Lung microvascular endothelial cell (primary cell): ENCODE measurements at regions not wholly inside any gene's neighbourhood (a gene's known extent, or its start where the extent isn't known, plus 50 kb on each side); places are given as distances from the start of the nearest gene placed in this dataset.

ENCODE experiments used
- DNase-seq, 2 donors: peaks; one replicate each; pipeline versions ENCODE4 v3.0.0 to v3.0.0-alpha.2; 2010; ENCODE audit warnings: low read depth in 2 of 2

DNA sequence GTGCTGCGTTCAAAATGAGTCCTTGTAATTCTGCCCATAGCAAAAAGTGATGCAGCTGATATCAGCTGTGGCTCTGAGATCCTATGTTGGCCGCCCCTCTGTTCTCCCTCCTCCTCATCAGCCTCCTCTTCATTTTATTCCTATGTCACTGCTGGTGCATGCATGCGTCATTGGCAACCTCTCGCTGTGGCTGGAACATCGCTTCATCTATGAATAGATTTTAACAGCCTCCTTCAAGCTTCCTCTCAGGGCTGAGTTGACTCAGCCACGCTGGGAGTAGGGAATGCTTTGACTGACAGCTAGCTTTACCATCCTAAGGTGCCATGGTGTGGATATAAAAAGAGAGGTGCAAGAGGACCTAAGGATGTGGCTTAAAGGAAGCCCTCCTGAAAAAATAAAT is 303.5 kb downstream of the PLK2 start:
- peak in 1 of 2 donors; percentile 84 for DNase-seq

DNA sequence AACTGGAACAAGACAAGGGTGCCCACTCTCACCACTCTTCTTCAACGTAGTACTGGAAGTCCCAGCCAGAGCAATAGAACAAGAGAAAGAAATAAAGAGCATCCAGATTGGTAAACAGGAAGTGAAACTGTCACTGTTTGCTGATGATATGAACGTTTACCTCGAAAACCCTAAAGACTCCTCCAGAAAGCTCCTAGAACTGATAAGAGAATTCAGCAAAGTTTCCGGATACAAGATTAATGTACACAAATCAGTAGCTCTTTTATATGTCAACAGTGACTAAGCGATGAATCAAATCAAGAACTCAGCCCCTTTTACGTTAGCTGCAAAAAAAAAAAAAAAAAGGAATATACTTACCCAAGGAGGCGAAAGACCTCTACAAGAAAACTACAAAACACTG is 306.6 kb downstream of the PLK2 start:
- DNase-seq: peak in 1 of 2 donors; percentile 66

DNA sequence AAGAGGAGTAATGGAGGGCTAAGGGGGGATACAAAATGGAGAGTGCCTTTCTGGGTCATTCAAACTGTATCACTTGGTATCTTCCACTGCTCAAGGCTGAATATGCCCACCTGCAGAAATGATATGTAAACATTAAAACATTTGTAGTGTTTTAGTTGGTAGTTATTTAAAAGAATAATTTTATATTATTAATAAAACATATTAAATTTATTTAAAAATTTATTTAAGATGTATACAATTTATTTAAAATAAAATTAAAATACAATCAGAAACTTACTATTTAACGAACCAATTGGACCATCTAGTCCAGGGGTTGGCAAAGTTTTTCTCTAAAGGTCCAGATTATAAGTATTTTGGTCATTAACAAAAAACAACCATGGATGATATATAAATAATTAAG is 308.5 kb downstream of the PLK2 start:
- no peak for DNase-seq

DNA sequence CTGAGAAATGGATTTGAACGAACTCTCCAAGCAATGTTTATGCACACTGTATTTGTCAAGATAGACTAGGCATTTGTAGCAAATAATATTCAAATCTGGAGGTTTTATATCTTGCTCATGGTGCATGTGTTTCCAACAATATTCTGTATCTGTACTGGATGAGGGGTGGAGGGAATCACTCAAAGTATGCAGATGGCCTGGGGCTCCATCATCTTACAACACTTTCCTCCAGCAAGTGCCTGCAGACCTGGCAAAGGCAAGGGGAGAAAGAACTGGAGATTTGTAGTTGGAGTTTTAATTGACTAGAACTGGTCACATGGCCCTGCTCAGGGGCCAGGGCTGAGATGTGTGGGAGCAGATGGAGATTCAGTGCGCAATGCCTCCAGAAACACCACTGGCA is 309.0 kb downstream of the PLK2 start:
- no peak for DNase-seq

DNA sequence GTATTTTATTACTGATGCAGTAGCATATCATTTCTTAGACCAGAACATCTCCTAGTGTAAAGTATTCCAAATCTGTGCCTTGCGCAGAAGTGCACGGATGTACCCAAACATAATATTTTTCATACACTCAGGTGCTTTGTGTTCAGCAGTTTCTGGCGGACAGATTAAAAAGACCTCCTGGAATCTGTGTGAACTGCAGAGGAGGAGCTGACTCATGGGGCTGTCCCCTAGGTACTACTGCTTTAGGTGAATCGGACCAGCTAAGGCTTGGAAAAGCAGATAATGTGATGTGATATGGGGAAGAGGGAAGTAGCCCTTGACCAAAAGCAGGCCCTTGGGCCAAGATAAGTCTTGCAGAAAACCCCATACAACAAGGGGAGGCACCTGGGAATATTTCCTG is 310.1 kb downstream of the PLK2 start:
- no peak for DNase-seq

DNA sequence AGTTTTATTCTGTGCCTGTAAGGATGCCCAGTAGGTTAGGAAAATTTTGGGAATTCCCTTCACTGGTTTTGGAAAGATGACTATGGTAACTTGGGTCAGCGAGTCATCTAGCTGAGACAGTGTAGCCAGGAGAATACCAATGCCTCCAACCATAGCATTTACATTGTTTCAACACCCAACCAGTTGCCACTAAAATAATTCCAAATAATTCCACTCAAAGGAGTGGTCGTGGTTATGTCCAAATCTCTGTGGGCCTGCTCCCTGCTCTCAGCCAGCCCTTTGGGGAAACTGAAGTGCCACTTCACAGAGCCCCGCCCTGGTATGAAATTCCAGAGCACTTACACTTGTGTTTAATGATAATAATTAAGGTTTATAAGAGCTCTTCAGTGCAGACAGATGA is 310.5 kb downstream of the PLK2 start:
- no peak for DNase-seq

DNA sequence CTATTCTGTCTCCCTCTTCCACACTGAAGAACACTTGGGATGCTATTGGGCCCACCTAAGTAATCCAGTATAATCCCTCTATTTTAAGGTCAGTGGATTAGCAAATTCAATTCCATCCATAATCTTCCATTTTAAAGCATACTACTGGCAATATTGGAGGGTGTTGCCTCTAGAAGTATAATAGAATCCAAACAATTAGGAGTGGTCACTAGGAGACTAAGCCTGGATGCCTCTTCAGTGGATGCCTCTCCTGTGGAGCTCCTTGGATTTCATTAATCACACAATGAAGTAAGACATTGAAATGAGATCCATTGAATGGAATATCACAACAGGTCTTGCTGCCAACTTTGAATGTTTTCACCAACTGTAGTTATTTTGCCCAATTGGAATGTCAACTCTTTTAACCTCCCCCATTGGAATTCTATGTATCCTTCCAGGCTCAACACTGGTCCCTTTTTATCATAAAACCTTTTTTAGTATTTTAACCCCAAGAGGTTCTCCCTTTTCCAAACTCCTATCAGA is 311.6 kb downstream of the PLK2 start:
- no peak for DNase-seq

DNA sequence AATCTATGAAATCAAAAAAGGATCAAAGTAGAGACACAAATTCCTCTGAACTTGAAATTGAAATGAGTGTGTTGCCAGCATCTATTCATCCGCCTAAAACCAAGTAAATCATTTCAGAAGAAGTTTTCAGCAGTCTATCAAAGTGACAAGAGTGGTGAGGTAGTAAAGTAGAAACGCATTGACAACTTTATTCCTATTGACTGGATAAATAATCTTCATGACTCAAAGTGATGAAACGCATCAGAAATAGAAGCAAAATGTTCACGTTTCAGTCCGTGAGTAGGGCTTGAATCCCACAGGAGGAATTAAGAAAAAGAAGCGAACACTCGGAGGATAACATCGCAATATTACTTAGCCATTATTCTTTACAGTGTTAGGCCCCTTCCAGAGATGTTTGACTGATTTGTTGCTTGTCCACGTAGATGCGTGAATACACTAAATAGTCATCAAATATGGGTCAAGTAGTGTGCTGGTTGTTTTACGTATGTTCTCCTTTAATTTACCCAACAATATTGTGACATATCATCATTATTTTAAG is 314.4 kb downstream of the PLK2 start:
- DNase-seq: no peak

DNA sequence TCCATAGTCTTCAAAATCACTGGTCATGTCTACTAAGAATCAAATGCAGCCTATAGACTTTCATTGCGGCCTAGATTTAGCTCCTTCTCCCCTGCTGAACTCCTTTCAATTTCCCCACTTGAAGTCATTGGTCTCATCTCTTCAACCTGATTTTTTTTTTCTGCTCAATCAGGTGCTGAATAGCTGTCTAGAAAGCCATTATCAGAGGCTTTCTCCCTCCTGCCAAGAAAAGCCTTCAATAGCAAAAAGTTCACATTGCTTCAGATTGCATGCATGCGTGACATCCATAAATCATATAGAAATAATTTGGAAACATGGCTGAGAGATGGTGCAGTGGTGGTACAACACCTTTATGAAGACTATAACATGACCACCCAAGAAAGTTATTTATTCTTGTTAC is 316.2 kb downstream of the PLK2 start:
- DNase-seq: no peak

DNA sequence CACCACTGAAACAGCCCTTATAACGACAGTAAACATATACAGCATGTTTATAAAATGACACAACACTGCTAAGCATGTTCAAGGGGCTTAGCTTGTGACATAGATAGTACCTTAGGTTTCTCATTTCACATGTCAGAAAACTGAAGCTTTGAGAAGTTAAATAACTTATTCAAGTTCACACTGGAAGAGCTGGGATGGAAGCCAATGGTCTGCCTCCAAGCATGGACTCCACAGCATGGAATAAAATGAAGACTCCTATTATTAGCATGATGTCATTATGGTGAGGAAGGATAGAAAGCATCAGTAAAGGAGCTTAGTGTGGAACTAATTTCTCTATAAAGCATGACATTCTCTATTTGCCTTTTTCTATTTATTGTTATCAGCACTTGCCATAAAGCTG is 316.7 kb downstream of the PLK2 start:
- DNase-seq: no peak

DNA sequence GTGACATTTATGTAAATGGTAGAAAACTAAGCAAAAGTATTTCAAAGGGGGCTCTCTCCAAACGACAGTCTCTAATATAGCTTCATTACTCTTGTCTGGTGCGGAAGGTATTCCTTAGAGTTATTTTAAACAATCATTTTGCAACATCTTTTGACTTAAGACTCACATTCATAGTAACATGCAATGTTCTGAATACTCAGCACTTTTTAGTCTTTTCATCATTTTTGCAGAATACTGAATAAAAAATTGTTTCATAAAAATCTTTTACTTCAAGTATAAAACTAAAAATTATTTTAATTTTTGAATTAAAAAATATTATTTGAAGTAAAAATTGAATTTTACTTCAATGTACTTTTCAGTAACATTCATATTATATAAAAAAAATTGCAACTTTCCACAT is 321.1 kb downstream of the PLK2 start:
- no peak for DNase-seq

DNA sequence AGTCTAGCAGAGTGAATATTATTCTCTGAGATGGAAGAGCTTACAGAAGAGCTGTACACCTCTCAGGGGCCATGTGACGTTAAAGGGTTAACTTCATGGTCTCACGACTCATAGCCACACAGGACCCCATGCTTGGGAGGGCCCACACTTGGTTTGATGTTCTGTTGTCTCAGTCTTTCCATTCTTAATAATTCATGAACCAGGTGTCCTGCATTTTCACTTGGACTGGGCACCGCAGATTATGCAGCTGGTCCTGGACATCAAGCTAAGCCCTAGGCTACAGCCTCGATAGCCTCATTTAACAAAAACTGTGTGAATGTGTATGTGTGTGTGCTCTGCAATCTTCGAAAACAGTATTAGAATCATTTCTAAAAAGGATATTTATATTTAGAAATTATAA is 323.5 kb downstream of the PLK2 start:
- DNase-seq: no peak

DNA sequence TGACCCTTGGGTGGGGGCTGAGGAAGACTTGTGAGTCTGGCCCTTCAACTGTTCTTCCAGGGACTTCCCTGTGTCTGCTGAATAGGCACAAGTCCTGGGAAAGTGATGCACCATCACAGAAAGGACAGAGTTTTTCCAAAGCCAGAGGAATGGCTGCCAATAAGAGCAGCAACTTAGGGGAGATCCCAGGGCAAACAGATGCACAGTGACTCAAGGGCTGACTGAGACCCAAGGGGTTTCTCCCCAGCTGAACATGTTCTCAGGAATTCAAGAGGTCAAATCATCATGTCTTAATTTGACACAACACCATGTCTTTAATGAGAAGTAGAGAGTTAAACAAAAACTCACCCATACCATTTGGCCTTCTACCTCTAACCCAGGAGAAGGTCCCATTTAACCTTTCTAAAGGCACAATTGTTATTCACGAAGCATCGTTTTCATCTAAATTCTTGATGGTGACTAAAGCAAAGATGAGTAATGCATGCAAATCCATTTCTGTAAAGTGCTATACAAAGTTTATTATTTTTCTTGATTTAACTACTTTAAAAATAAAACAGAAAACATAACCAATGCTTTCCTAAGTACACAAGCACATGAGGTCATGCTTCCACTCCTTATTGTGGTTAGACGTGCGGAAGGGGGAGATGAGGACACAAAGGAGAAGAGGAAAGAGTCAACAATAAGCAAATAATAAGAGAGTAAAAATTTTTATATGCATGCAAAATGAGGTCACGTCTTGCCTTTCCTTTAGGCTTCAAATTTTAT is 324.1 kb downstream of the PLK2 start:
- DNase-seq: peak in 1 of 2 donors; percentile 75

DNA sequence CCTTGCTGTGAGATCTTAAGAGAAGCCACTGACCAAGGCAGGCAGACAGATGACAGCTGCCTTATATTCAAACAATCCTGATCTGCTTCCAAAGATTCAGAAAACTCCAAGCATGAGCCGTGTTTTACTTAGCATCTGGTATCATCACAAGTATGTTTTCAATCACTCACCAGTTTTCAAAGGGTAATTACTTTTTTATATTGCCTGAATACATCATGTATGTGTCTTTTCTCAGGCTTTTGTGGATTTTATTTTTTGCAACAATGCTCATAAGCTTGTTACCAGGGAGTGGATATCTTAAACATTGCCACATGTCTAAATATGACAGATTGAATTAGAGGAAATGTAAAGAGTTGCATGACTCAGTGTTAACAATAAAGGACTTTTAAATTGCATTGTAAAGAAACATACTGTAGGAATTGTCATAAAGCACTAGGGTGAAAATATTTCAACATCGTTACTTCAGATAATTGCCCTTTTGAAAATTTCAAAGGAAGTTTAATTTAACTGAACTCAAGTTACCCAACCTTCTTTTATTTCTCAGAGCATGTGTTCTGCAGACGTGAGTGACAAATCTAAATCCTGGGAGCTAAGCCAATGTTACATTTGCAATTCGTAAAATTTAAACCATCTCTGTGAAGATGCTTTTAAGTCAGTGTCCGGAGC is 326.1 kb downstream of the PLK2 start:
- DNase-seq: peak in 1 of 2 donors; percentile 64

DNA sequence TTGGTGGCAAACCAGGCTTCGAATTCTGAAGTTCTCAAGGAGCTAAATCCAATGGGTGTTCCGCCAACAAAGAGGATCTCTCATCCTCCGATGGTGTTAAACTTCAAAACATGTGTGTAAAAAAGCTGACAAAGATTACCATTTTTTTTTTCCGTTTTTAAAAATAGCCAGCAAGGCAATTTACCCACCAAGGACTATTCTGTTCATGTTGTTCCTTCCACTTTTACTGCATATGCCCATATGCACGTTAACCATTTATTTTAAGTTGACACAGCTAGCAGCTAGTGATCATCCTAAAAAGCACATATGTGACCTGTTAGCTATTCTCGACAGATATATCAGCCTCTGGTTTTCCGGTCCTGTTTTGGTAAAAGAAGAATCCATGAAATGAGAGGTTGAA is 326.7 kb downstream of the PLK2 start:
- no peak for DNase-seq

DNA sequence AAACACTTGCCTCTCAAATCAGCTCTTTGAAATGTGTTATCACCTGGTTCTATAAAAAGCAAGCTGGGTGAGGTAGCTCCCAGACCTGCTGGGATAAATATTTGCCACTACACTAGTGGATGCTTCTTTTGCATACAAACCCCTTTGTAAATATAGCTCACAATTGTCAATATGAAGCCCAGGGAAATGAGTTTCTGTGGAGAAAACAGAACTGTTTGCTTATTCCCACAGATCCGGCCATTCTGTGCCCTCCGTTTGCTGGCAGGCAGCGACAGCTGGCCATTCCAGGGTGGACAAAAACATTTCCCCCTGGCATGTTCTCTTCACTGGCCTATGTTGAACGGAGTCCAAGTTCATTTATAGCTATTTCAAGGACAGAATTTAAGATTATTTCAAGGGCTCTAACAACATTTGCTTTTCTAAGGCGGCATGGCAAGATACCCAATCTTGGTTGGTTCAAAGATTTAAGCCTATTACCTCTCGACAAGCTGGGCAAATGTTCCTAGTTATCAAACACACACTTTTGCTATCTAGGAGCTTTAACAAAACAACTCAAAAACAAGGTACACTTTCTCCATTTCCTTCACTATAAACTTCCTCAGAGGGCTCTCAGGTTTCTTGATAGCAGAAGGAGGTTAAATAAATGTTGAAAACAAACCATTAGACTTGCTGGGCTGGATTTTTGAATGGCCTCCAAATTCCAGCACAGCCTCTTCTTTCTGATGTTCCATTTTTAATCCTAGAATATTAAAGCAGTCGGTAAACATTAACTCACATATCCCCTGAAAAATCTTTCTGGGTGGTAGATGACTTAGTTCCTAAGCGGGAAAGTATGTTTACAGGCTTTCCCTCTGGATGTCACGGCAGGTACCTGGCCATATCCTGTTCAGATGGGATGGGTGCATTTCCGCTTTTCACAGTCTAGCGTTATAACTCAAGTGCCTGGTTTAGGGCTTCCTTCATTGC is 332.3 kb downstream of the PLK2 start:
- peak; percentile 24 to 44 for DNase-seq

DNA sequence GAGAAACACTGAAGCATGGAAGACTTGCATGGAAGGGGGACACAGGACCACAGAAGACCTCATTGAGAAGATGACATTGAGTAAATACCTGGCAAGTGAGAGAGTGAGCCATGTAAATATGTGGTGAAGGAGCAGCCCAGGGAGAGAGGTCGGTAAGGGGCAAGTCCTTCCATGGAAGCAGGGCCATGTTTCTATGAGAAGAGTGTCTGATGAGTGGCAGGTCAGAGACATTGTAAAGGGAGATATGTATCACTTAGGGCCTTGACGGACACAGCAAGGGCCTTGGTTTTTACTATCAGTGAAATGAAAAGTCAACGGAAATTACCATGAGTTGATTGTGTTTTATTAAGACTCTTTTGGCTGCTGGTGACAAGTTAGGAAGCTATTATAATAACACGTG is 336.4 kb downstream of the PLK2 start:
- no peak for DNase-seq

DNA sequence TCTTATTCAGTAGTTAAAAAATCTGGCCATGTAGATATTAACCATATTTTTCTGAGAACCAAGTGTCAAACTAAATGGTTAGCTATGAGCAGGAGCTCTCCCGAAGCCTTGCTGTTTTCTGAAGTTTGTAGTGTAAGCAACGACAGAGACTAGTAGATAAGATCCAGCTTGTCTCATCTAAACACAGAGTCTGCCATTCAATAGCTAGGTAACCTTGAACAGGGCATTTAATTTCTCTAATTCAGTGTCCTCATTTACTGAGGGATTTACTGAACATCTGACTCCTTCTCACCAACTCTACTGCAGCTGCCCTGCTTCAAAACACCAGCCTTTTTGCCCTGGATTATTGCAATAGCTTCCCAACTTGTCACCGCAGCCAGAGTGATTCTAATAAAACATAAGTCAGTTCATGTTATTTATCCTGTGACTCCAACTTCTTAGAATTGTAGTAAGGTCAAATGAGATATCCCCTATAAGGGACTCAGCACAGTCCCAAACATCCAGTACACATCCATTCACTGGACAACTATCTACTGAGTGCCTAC is 337.0 kb downstream of the PLK2 start:
- no peak for DNase-seq

DNA sequence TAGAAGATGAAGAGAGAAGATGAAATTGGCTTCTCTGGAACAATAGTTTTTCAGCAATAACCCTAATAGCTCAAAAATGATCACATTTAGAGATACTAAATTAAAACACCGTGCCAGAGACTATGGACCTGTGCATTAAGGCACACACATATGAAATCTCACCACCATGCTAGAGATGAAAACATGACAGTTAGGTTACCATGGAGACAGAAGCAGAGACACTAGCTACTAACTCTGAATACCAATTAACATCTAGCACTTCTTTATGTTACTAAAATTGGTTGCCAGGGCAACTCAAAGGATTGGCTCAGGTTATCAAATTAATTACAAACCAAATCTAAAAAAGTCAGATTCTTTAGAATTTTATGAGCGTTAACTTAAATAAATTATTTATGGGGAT is 337.7 kb downstream of the PLK2 start:
- no peak for DNase-seq

DNA sequence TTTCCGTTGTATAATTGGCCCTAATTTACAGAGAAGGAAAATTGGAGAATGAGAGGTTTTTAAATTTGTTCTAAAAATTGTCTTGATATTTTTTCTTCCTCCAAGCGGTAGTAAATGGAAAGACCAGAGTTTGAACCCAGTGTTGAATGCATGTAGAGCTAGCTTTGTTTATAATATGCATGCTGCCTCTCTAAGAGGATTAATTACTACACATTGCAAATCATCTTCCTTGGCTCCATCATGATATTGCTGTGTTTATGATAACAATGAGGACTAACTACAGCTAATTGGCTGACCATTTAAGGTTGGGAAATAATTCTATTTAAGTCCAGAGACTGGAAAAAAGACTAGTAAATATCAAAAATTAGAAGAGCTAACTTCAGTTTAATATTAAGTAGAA is 338.5 kb downstream of the PLK2 start:
- no peak for DNase-seq

DNA sequence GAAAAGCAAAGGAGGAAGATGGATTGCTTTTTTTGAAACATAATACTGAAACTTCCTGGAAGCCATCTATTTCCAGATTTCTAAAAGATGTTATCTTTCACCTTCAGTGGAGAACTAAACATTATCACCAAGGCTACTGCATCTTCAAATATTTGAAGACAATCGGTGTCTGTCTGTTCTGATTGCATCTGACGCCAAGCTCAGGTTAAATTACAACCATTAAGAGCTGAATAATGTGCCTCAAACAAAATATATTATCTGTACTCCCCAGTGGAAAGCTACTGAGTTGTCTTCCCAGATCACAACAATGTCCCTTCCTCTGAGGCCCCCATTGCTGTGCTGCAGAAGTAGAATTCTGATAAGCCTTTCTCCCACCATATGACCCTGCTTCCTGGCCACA is 342.3 kb downstream of the PLK2 start:
- DNase-seq: no peak
